HG03571 (cell line): ENCODE measurements at regions not wholly inside any gene's neighbourhood (a gene's known extent, or its start where the extent isn't known, plus 50 kb on each side); places are given as distances from the start of the nearest gene placed in this dataset.
A peak's percentile ranks its signal among the peaks of the same experiment; 100 is the strongest.
"Not testable (repeated sequence)": the region's sequence is repeated elsewhere in the genome, so short reads cannot be mapped to it uniquely, and the experiment has no call there.

Experiments
- ATAC-seq: cut with Tn5 transposase; IDR thresholded peaks from one replicate; pipeline ENCODE4 v1.9.1; 2021; ENCODE audit not compliant: unreplicated experiment

DNA sequence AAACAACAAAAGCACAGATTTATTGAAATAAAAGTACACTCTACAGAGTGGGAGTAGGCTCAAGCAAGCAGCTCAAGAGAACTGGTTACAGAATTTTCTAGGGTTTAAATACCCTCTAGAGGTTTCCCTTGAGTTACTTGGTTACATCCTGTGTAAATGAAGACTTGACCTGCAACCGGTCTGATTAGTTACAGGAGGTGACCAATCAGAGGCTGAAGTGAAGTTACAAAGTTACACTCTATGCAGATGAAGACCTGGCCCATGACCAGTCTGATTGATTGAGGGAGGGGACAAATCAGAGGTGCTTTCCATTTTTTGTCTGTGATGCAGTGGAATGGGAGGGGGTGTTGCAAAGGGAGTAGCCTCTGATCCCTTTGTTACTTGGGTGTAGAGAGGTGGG, 723.4 kb downstream of the ZPLD1 start:
- no peak for ATAC-seq

DNA sequence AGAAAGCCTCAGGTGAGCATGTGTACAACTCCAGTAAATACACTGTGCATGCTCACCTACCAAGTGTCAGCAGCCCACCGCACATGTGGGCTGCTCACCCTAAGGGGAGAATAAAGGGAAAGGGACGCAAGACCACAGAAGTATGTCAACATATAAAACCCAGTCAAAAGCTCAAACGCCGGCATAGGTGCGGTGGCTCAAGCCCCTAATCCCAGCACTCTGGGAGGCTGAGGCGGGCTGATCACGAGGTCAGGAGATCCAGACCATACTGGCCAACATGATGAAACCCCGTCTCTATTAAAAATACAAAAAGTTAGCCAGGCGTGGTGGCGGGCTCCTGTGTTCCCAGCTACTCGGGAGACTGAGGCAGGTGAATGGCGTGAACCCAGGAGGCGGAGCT, 732.1 kb downstream of the ZPLD1 start:
- no peak for ATAC-seq

DNA sequence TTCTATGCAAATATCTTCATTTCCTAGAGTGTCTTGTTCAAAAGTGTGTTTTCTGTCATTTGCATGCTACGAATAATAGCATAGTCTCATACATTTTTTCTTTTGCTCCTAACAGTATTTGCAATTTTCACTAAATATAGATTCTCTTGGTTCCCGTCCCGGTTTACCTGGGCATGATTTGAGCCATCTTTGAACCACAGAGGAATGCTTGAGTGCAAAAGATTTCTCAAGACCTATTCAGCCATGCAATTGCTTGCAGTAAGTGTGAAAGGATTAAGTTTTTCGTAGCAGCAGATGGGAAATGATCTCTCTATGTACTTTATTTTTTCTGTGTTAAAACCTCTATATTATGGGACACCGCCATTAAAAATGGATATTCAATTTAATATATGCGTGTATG, 733.0 kb downstream of the ZPLD1 start:
- peak; percentile 32 for ATAC-seq

DNA sequence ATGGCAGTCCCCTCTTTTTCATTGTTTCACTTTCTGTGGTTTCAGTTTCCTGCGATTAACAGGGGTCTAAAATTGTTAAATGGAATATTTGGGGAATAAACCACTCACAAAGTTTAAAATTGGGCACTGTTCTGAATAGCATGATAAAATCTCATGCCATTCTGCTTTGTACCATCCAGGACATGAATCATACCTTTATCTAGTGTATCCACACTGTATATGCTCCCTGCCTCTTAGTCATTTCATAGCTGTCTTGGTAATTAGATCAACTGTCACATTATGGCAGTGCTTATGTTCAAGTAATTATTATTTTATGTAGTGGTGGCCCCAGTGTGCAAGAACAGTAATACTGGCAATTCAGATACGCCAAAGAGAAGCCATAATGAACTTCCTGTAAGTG, 734.5 kb downstream of the ZPLD1 start:
- ATAC-seq = no peak

DNA sequence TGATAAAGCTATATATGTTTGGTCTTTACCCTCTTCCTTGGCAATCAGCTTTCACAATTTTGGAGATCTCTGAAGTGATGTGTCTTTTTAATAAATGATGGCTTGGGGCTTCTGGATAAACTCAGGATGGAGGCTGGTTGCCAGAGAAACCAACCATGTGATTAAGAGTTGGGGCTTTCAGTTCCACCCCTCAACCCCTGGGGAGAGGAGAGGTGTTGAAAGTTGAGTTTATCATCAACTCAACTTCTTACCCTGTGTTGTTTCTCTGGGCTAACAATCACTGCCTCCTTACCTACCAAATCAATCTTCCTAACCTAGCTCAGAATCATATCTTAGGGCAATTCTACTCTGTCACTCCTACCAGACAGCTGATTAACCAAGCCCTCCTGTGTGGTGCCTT, 735.8 kb downstream of the ZPLD1 start:
- ATAC-seq = peak; percentile 74

DNA sequence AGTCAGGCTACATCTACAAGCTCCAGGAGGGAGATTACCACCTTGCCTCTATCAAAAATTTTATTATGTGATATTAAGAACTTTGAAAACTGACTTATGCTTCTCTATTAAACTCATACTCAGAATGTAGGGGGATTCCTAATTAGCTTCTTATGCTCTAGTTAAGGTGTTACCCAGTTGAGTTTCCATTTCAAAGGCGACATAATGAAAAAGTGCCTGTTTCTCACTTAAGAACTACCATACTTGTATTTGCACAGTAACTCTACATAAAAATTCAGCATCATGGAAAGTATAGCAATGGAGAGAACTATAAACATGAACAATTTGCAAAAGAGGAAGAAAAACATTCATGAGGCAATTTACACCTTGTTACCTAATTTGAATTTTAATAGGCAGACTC, 739.1 kb downstream of the ZPLD1 start:
- no peak for ATAC-seq

DNA sequence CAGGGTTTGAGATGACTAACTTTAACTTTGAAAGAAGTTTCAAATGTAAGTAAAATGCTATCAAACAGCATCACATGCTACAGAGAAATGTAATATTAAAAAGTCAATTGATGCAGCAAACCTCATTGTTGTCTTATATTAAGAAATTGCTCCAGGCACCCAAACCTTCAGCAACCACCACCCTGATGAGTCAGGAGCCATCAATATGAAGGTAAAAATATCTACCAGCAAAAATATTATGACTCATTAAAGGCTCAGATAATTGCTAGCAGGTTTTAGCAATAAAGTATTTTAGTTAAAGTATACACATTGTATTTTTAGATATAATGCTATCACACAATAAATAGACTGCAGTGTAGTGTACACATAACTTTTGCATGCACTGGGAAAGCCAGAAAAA, 746.3 kb downstream of the ZPLD1 start:
- no peak for ATAC-seq

DNA sequence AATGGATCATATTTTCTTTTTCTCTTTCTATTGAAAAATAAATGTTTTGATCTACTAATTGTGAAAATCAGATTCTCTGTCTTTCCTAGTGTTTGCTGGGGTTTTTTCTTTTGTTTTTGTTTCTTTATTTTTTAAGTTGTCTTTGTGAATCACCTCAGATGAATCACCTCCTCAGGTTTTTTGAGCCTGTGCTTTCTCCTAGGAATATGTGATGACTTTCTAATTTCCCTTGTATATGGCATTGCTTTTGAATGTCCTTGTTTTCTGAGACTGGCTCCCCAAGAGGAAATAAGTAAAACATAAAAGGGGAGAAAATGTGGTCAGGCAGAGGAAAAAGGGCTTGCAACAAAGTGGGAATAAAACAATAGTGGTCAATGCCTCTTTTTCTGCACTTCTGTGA, 750.0 kb downstream of the ZPLD1 start:
- no peak for ATAC-seq

DNA sequence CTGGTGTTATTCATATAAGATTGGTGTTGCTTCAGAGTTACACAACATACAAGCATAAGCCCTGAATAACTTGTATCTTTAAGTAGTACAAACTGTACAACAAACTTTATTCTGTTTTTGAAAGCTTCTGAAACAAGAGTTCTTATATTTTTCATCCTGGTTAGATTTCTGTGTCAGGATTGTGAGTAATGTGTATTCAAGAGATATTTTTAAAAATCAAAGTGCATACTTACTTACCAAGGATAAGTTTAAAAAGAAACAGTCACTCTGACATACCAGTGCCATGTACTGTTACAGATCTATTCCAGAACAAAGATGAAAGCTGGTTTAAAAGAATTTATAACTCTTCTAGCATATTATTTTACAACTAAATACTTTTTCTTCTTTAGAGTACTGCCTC, 755.1 kb downstream of the ZPLD1 start:
- no peak for ATAC-seq

DNA sequence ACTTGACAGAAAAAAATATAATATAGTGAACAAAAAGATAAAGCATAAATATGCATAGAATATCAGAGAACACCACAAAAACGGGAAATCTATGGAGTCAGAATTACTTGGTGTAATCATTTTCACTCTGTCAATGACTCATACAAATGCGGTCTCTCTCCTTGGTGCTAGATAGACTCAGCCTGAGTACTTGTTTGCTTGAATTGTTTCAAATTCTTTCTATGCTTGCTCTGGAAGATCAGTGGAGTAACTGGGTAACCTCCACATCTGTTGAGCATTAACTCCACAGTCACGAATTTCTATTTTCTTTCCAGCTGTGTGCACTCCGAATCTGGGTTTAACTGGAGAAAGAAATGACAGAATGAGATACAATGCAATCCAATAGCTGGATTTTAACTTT, 760.4 kb downstream of the ZPLD1 start:
- no peak for ATAC-seq

DNA sequence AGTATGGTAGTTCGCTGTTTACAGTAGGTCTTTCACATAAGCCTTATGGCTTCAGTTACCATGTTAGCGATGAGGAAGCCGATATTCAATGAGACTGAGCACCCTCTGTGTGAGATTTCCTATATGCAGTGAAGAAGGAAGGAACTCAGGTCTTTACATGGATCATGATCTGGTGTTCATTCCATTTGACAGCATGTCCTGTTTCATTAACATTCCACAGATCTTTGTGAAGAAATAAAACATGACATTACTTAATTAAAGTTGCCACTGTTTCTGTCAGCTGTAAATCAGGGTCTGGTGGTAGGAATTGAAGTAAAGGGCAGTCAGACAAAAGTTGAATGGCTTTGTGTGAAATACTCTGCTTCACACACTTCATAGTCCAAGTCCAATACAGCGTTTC, 768.6 kb downstream of the ZPLD1 start:
- ATAC-seq = no peak

DNA sequence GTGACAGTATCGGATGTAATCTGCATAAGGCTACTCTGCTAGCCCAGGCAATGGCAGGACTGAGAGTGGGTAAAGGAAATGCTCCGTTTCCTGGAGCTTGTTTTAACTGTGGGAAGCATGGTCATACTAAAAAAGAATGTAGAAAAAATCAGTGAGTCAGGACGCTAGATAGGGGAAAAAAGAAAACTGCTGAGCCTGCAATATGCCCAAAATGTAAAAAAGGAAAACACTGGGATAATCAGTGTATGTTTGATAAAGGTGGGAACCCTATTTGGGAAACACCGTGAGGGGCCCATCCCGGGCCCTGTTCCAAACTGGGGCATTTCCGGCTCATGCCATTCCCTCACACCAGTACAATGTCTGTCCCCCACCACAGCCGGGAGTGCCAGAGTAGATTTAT, 775.8 kb downstream of the ZPLD1 start:
- no peak for ATAC-seq

DNA sequence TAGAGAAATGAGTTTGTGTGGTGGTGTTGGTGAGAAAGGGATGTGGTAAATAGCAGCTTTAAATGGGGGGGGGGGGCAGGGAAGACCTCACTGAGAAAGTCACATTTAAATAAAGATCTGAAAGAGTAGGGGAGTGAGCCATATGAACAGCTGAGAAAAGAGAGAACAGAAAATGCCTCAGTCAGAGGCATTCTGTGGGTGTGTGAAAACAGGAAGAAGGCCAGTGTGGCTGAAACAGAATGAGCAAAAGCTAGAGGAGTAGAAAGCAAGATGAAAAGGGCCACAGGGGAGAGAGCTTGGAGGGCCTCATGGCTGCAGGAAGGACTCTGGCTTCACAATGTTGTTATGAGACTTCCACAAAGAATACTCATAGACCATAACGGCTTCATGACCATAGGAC, 783.3 kb downstream of the ZPLD1 start:
- ATAC-seq = peak; percentile 100

DNA sequence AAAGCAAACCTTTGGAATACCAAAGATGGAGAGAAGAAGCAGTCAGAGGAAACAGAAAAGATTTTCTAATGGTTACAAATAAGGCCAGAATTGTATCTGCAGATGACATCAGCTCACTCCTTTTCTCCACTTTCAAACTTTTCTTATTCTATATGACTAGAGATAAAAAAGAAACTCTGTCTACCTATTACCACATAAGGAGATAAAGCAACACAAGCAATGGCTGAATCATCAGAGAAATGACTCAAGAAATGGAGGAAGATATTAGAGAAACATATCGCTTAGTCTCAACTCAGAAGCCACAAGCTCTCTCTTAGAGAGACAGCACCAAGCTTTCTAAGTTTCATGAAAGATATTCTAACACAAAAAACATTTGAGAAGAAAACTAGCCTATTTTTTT, 784.0 kb downstream of the ZPLD1 start:
- no peak for ATAC-seq

DNA sequence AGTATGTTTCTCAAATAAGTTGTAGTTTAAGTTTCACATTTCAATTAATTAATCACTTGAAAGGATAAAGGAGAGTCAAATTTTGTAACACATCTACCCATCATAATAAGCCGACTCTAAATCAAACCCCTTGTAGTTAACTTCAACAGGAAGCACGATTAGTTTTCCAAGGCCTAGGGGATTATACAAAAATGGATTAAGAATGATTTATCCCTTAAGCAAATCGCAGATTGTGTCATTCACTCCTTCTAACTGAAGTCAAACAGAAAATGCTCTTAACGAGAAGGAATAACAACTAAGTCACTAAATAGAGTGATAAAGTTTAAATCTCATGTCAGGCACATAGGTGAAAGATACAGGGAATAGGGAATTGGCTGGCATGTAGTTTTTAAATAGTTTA, 792.8 kb downstream of the ZPLD1 start:
- no peak for ATAC-seq

DNA sequence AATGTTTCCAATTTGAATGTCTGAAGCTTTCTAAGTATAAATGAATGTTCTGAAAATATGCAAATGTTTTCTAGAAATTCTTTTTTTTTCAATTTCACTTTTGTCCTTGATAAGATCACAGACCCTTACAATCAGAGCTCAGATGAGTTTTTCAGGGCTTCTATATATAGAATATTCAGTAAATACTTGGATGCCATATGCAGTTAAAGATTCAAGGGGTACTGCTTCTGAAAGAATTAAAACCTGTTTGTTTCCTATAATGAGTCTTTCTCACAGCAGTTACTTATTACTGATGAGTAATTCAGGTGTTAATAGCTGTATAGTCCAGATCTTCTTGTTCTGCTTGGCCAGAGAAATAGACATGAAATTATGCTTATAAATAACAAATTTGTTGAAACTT, 812.6 kb downstream of the ZPLD1 start:
- ATAC-seq = no peak

DNA sequence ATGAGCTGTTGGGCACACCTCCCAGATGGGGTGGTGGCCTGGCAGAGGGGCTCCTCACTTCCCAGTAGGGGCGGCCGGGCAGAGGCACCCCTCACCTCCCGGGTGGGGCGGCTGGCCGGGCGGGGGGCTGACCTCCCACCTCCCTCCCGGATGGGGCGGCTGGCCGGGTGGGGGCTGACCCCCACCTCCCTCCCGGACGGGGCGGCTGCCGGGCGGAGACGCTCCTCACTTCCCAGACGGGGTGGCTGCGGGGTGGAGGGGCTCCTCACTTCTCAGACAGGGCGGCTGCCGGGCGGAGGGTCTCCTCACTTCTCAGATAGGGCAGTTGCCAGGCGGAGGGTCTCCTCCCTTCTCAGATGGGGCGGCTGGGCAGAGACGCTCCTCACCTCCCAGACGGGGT, 820.0 kb downstream of the ZPLD1 start:
- not testable (repeated sequence) for ATAC-seq

DNA sequence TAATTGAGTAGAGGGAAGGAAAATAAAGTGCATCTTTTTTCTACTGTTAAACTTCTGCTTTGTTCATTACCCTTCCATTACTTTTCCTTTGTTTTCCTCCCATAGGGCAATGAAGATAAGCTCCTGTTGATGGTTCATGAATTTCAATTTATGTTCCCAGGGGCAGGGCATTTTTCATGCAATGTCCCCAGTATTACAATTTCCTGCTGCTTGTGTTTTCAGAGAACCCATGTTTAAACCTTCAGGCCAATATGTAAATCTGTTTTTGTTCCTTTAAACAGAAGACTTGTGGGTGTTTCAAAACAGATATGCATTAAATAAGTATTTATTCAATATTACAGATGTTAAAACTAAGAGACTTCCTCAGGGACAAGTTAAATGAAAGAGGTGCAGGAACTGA, 834.5 kb downstream of the ZPLD1 start:
- ATAC-seq = no peak

DNA sequence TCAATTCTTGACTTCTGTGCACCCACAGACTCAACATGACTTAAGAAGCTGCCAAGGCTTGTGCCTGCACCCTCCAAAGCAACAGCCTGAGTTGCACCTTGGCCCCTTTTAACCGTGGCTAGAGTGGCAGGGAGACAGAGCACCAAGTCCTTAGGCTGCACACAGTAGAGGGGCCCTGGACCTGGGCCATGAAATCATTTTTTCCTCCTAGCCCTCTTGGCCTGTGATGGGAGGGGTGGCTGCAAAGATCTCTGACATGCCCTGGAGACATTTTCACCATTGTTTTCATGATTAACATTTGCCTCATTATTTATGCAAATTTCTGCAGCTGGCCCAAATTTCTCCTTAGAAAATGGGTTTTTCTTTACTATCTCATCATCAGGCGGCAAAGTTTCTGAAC, 836.8 kb downstream of the ZPLD1 start:
- ATAC-seq = no peak

DNA sequence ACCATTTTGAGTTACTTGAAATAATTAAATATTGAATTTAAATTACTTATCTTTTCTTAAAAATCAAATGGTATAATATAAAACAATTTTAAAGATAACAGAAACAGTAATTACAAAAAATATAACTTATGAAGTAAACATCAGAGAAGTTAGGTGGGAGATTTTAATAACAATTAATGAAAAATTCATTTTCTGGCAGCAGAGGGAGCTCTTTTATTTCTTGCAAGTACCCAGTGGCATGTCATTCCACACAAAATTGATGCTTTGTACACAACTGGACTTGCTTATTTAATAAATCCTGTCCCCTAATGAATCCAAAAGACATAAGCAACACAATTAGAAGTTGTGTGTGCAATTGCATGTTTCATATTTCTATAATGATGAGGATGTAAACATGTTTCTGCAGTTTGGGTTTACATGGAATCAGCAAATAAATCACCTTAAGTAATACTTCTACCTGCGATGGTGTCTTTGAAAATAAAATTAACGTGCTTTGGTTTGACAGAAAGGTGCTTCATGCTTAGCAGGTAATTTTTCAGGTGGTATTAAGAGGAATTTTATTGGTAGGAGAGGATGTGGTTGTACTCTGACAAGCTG, 861.3 kb downstream of the ZPLD1 start:
- no peak for ATAC-seq

DNA sequence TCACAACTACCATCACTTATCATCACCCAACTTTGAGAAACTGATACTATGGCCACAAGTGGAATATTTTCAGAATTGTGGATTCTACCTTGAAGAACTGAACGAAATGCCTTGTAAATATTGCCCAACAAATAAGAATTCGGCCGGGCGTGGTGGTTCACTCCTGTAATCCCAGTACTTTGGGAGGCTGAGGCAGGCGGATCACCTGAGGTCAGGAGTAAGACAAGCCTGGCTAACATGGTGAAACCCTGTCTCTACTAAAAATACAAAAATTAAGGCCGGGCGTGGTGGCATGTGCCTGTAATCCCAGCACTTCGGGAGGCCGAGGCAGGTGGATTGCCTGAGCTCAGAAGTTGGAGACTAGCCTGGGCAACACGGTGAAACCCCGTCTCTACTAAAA, 862.7 kb downstream of the ZPLD1 start:
- not testable (repeated sequence) for ATAC-seq

DNA sequence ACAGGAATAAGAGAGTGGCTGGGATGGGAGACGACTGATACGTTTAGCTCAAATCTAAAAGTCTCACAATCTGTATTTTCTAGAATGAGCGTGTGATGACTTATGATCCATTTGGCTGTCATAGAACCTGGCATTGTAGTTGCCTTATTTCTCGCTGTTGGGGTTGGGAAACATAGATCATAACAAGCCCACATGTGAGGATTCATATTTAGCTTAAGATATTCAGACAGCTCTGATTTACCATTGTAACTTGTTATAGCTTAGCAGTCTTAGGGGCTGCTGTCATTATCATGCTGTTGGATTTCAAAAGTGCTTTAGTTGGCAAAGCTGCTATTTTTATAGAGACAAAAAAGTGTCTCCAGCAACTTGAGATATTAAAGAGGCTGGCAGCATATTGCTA, 871.3 kb downstream of the ZPLD1 start:
- ATAC-seq = no peak

DNA sequence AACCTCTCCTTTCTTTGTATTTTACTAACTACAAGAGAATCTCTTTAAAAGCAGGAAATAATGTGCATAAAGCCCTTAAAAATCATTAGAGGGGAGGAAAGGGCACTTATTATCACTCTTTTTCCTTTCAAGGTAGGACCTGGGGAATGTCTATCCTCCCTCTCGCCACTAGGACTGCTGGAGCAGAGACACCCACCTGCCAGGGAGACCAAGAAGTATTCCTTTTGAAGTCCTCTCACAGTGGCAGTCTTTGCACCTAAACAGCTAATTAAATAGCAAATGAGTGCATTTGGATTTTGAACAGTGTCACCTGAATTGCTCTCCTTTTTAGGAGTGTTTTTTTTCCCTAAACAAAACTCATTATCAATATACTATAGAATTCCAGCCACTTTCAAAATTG, 874.1 kb downstream of the ZPLD1 start:
- ATAC-seq = no peak

DNA sequence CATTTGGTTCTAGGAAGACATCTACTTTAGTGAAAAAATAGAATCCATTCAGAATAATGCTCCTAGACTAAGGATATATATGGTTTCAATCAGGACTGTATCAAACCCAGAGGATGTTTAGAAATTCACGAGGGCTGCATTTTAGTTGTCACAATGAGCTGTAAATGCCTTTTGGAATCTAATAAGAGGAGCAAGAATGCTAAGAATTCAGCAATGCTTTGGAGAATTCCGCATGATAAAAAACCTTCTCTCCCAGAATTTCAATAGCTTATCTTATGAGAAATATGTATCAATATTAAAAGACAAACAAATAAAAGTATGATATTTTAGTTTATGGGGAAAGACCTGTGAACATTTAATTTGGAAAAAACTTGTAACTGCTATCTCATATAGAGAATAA, 885.1 kb downstream of the ZPLD1 start:
- no peak for ATAC-seq
